ENCODE measurements at regions not wholly inside any gene's neighbourhood (a gene's known extent, or its start where the extent isn't known, plus 50 kb on each side); places are given as distances from the start of the nearest gene placed in this dataset.

DNA sequence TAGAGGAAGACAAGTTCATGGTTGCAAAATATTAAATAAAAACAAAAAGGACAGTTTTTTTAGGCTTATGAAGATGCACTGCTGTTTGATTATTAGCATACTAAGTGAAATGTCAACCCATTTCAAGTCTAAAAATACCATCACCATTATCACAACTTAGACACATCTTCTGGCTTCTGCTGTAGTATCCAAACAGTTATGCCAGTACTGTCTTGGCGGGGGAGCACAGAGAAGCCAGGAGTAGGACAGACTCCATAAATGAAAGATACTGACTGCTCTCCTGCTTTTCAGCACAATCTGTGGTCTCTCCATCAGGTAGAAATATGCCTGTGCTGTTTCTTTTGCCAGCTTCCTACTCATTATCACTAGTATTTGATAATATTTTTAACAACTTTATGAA, 179.2 kb upstream of the DSEL start:
- Histone ChIP-seq H3K9ac (ENCODE audit: low read depth in 1 of 2, low read length in 2 of 2) (no peak overlapping the region), H3K27me3 (ENCODE audit: control insufficient read depth in 4 of 4, insufficient read depth in 4 of 4, low read length in 3 of 4) (no peaks in the 10 kb centered on the region), H3K4me1 (ENCODE audit: control insufficient read depth in 4 of 4, insufficient read depth in 4 of 4, low read length in 3 of 4) (no peaks in the 10 kb centered on the region), H3K4me3 (ENCODE audit: low read depth in 1 of 3, low read length in 3 of 3) (no peak overlapping the region), H3K9me3 (ENCODE audit: control insufficient read depth in 4 of 4, low read length in 3 of 4) (no peaks in the 10 kb centered on the region), H3K36me3 (ENCODE audit: control insufficient read depth in 4 of 4, insufficient read depth in 3 of 4, low read depth in 1 of 4, low read length in 3 of 4) (no peaks in the 10 kb centered on the region), H3K27ac (ENCODE audit: low read depth in 1 of 2, low read length in 2 of 2) (no peak overlapping the region)
- DNase-seq (ENCODE audit: low spot score), result no peak
- TF ChIP-seq SP1 (IDR thresholded peaks at IDR 0.05) (no peak), RAD21 (IDR thresholded peaks at IDR 0.05) (no peak), FOXA1 (IDR thresholded peaks at IDR 0.05) (no peak)
- TF ChIP-seq, protein P1, sequence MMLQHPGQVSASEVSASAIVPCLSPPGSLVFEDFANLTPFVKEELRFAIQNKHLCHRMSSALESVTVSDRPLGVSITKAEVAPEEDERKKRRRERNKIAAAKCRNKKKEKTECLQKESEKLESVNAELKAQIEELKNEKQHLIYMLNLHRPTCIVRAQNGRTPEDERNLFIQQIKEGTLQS (IDR thresholded peaks at IDR 0.05), result no peak
- TF ChIP-seq, protein P2, sequence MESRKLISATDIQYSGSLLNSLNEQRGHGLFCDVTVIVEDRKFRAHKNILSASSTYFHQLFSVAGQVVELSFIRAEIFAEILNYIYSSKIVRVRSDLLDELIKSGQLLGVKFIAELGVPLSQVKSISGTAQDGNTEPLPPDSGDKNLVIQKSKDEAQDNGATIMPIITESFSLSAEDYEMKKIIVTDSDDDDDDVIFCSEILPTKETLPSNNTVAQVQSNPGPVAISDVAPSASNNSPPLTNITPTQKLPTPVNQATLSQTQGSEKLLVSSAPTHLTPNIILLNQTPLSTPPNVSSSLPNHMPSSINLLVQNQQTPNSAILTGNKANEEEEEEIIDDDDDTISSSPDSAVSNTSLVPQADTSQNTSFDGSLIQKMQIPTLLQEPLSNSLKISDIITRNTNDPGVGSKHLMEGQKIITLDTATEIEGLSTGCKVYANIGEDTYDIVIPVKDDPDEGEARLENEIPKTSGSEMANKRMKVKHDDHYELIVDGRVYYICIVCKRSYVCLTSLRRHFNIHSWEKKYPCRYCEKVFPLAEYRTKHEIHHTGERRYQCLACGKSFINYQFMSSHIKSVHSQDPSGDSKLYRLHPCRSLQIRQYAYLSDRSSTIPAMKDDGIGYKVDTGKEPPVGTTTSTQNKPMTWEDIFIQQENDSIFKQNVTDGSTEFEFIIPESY (IDR thresholded peaks at IDR 0.05), result no peak
- WGBS, result 92% methylated on average over 1 of the region's 1 CpG

DNA sequence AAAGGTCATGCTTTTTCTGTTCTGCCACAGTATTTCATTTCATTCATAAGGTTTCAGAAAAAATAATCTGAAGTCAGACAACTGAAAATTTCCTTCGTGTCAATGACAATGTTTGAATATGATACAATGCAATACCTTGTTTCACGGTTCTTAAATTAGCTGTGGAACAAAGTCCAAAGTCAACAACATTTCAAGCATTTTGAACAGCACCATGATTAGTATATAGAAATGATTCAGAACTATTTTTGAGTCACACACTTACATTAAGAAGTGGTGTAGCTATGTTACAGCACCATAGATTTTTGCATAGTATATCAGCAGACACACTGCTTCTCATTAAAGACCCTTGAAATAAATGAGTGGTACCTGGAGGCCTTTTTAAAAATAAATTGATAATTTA, 178.3 kb upstream of the DSEL start:
- H3K36me3 ChIP-seq (ENCODE audit: control insufficient read depth in 4 of 4, insufficient read depth in 3 of 4, low read depth in 1 of 4, low read length in 3 of 4), result no peaks in the 10 kb centered on the region
- no peak overlapping the region for H3K4me3 ChIP-seq (ENCODE audit: low read depth in 1 of 3, low read length in 3 of 3)
- no peak for DNase-seq (ENCODE audit: low spot score)
- H3K9me3 ChIP-seq (ENCODE audit: control insufficient read depth in 4 of 4, low read length in 3 of 4), result no peaks in the 10 kb centered on the region
- no peak overlapping the region for H3K27ac ChIP-seq (ENCODE audit: low read depth in 1 of 2, low read length in 2 of 2)
- 33% methylated on average over 2 of the region's 2 CpGs for WGBS
- peak; percentile 14 to 15 for TF ChIP-seq HNF4A (conservative IDR thresholded peaks at IDR 0.05)
- TF ChIP-seq, protein P3, sequence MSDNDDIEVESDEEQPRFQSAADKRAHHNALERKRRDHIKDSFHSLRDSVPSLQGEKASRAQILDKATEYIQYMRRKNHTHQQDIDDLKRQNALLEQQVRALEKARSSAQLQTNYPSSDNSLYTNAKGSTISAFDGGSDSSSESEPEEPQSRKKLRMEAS (IDR thresholded peaks at IDR 0.05), result no peak
- TF ChIP-seq, protein P2 (IDR thresholded peaks at IDR 0.05), result no peak
- no peaks in the 10 kb centered on the region for H3K27me3 ChIP-seq (ENCODE audit: control insufficient read depth in 4 of 4, insufficient read depth in 4 of 4, low read length in 3 of 4)
- no peak overlapping the region for H3K9ac ChIP-seq (ENCODE audit: low read depth in 1 of 2, low read length in 2 of 2)
- H3K4me1 ChIP-seq (ENCODE audit: control insufficient read depth in 4 of 4, insufficient read depth in 4 of 4, low read length in 3 of 4), result no peaks in the 10 kb centered on the region

DNA sequence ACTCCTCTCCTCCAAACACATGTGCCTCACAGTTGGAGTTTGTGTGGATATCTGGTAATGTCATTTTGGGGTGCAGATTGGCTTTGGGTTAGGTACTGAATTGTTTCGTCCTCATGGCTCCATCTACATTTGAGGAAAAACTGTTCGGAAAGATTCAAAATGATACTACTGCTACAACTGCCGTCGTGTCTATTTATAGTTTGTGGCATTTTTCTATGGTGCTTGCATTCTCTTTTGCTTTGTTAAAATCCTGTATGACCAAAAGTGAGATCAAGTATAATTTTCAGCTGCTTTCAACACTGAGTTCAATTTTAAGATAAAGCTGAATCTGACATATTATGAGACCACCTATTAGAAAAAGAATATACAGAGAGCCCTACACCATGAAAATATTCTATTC, 176.3 kb upstream of the DSEL start:
- Histone ChIP-seq H3K9me3 (ENCODE audit: control insufficient read depth in 4 of 4, low read length in 3 of 4) (no peaks in the 10 kb centered on the region), H3K27me3 (ENCODE audit: control insufficient read depth in 4 of 4, insufficient read depth in 4 of 4, low read length in 3 of 4) (no peaks in the 10 kb centered on the region), H3K9ac (ENCODE audit: low read depth in 1 of 2, low read length in 2 of 2) (no peak overlapping the region), H3K27ac (ENCODE audit: low read depth in 1 of 2, low read length in 2 of 2) (no peak overlapping the region), H3K36me3 (ENCODE audit: control insufficient read depth in 4 of 4, insufficient read depth in 3 of 4, low read depth in 1 of 4, low read length in 3 of 4) (no peaks in the 10 kb centered on the region), H3K4me1 (ENCODE audit: control insufficient read depth in 4 of 4, insufficient read depth in 4 of 4, low read length in 3 of 4) (no peaks in the 10 kb centered on the region), H3K4me3 (ENCODE audit: low read depth in 1 of 3, low read length in 3 of 3) (no peak overlapping the region)
- WGBS, result 79% methylated on average over 4 of the region's 4 CpGs
- DNase-seq (ENCODE audit: low spot score), result no peak
- TF ChIP-seq, protein P2 (IDR thresholded peaks at IDR 0.05), result no peak
- TF ChIP-seq, protein P4, sequence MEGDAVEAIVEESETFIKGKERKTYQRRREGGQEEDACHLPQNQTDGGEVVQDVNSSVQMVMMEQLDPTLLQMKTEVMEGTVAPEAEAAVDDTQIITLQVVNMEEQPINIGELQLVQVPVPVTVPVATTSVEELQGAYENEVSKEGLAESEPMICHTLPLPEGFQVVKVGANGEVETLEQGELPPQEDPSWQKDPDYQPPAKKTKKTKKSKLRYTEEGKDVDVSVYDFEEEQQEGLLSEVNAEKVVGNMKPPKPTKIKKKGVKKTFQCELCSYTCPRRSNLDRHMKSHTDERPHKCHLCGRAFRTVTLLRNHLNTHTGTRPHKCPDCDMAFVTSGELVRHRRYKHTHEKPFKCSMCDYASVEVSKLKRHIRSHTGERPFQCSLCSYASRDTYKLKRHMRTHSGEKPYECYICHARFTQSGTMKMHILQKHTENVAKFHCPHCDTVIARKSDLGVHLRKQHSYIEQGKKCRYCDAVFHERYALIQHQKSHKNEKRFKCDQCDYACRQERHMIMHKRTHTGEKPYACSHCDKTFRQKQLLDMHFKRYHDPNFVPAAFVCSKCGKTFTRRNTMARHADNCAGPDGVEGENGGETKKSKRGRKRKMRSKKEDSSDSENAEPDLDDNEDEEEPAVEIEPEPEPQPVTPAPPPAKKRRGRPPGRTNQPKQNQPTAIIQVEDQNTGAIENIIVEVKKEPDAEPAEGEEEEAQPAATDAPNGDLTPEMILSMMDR (IDR thresholded peaks at IDR 0.05; ENCODE audit: low read depth, low read length, missing input control), result no peak
- TF ChIP-seq NR2F2 (IDR thresholded peaks at IDR 0.05), result no peak
- no peak for TF ChIP-seq EGR1 (IDR thresholded peaks at IDR 0.05; ENCODE audit: low read depth in 2 of 2)
- TF ChIP-seq SP1 (IDR thresholded peaks at IDR 0.05), result no peak
- TF ChIP-seq JUND (IDR thresholded peaks at IDR 0.05), result no peak
- no peak for TF ChIP-seq YY1 (IDR thresholded peaks at IDR 0.05)
- no peak for TF ChIP-seq RXRA (IDR thresholded peaks at IDR 0.05)
- no peak for TF ChIP-seq HNF4G (IDR thresholded peaks at IDR 0.05)
- TF ChIP-seq, protein P5, sequence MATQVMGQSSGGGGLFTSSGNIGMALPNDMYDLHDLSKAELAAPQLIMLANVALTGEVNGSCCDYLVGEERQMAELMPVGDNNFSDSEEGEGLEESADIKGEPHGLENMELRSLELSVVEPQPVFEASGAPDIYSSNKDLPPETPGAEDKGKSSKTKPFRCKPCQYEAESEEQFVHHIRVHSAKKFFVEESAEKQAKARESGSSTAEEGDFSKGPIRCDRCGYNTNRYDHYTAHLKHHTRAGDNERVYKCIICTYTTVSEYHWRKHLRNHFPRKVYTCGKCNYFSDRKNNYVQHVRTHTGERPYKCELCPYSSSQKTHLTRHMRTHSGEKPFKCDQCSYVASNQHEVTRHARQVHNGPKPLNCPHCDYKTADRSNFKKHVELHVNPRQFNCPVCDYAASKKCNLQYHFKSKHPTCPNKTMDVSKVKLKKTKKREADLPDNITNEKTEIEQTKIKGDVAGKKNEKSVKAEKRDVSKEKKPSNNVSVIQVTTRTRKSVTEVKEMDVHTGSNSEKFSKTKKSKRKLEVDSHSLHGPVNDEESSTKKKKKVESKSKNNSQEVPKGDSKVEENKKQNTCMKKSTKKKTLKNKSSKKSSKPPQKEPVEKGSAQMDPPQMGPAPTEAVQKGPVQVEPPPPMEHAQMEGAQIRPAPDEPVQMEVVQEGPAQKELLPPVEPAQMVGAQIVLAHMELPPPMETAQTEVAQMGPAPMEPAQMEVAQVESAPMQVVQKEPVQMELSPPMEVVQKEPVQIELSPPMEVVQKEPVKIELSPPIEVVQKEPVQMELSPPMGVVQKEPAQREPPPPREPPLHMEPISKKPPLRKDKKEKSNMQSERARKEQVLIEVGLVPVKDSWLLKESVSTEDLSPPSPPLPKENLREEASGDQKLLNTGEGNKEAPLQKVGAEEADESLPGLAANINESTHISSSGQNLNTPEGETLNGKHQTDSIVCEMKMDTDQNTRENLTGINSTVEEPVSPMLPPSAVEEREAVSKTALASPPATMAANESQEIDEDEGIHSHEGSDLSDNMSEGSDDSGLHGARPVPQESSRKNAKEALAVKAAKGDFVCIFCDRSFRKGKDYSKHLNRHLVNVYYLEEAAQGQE (IDR thresholded peaks at IDR 0.05), result no peak
- TF ChIP-seq HNF4A (conservative IDR thresholded peaks at IDR 0.05), result no peak
- no peak for TF ChIP-seq FOXA2 (IDR thresholded peaks at IDR 0.05)
- TF ChIP-seq, protein P3 (IDR thresholded peaks at IDR 0.05), result no peak

All from liver (tissue), 8 donors.